ENCODE measurements at regions not wholly inside any gene's neighbourhood (a gene's known extent, or its start where the extent isn't known, plus 50 kb on each side); places are given as distances from the start of the nearest gene placed in this dataset.

GRCh38 chr15:94847325-94847724, 616.0 kb downstream of the MCTP2 start:
- no peak for TF ChIP-seq EZH2 (IDR thresholded peaks at IDR 0.05; ENCODE audit: insufficient read depth, poor library complexity, severe bottlenecking)
- TF ChIP-seq EZH2phosphoT487 (IDR thresholded peaks at IDR 0.05; ENCODE audit: insufficient read depth, low read depth), result no peak

All from GM23248 (cell line).